ENCODE measurements at regions not wholly inside any gene's neighbourhood (a gene's known extent, or its start where the extent isn't known, plus 50 kb on each side); places are given as distances from the start of the nearest gene placed in this dataset.

DNA sequence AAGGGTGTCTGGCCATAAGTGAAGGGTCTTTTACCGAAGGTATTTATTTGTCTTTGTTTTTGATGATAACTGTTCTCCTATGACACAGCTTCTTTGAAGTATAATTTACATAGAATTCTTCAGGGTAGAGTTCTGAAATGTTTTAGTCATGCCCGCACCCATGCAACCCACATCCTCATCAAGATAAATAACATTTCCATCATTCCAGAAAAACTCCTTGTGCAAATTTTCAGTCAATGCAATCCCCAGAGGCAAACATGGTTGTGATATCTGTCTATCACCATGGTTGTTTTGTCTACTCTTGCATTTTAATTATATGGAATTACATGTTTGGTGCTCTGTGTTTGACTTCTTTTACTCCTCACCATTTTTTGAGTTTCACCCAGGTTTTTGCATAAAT lies 837.8 kb downstream of the AACS start:
- TF ChIP-seq, protein P1, sequence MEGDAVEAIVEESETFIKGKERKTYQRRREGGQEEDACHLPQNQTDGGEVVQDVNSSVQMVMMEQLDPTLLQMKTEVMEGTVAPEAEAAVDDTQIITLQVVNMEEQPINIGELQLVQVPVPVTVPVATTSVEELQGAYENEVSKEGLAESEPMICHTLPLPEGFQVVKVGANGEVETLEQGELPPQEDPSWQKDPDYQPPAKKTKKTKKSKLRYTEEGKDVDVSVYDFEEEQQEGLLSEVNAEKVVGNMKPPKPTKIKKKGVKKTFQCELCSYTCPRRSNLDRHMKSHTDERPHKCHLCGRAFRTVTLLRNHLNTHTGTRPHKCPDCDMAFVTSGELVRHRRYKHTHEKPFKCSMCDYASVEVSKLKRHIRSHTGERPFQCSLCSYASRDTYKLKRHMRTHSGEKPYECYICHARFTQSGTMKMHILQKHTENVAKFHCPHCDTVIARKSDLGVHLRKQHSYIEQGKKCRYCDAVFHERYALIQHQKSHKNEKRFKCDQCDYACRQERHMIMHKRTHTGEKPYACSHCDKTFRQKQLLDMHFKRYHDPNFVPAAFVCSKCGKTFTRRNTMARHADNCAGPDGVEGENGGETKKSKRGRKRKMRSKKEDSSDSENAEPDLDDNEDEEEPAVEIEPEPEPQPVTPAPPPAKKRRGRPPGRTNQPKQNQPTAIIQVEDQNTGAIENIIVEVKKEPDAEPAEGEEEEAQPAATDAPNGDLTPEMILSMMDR (conservative IDR thresholded peaks at IDR 0.05; ENCODE audit: low read length), result no peak
- TF ChIP-seq EZH2phosphoT487 (IDR thresholded peaks at IDR 0.05; ENCODE audit: borderline replicate concordance, low read depth, low read length), result no peak
